Colon (tissue), 2 donors: ENCODE measurements at regions not wholly inside any gene's neighbourhood (a gene's known extent, or its start where the extent isn't known, plus 50 kb on each side); places are given as distances from the start of the nearest gene placed in this dataset.
A peak's percentile ranks its signal among the peaks of the same experiment; 100 is the strongest.
"Not testable (repeated sequence)": the region's sequence is repeated elsewhere in the genome, so short reads cannot be mapped to it uniquely, and the experiment has no call there.

ENCODE experiments used
- FAIRE-seq: peaks from 2 replicates; lab custom pipeline; 2012; peaks lifted over from hg19 to GRCh38; lab: Jason Lieb, UNC
- donor health status: control.
- donor health status: control.

- no peak for FAIRE-seq
Measured at GRCh38 chr4:155032521-155033229, 175.8 kb upstream of the NPY2R start.

GRCh38 chr4:155033604-155034003 is 174.8 kb upstream of the NPY2R start:
- FAIRE-seq: no peak

- FAIRE-seq: no peak
Measured at GRCh38 chr4:155037031-155037430, 171.4 kb upstream of the NPY2R start.

- FAIRE-seq: no peak
Measured at GRCh38 chr4:155038459-155038858, 170.0 kb upstream of the NPY2R start.

GRCh38 chr4:155039162-155039561 is 169.3 kb upstream of the NPY2R start:
- no peak for FAIRE-seq

GRCh38 chr4:155040031-155040430 is 168.4 kb upstream of the NPY2R start:
- no peak for FAIRE-seq

- no peak for FAIRE-seq
Measured at GRCh38 chr4:155042014-155042413, 166.4 kb upstream of the NPY2R start.

- FAIRE-seq: not testable (repeated sequence)
Measured at GRCh38 chr4:155044251-155044650, 164.2 kb upstream of the NPY2R start.

GRCh38 chr4:155047755-155048154 is 160.7 kb upstream of the NPY2R start:
- no peak for FAIRE-seq

GRCh38 chr4:155054042-155054441 is 154.4 kb upstream of the NPY2R start:
- not testable (repeated sequence) for FAIRE-seq

- no peak for FAIRE-seq
Measured at GRCh38 chr4:155060419-155060818, 148.0 kb upstream of the NPY2R start.

GRCh38 chr4:155060873-155061272 is 147.6 kb upstream of the NPY2R start:
- FAIRE-seq: no peak

- FAIRE-seq: no peak
Measured at GRCh38 chr4:155062948-155063347, 145.5 kb upstream of the NPY2R start.

GRCh38 chr4:155064934-155065333 is 143.5 kb upstream of the NPY2R start:
- not testable (repeated sequence) for FAIRE-seq

- FAIRE-seq: peak; percentile 51
Measured at GRCh38 chr4:155066871-155067270, 141.6 kb upstream of the NPY2R start.

GRCh38 chr4:155071962-155072361 is 136.5 kb upstream of the NPY2R start:
- no peak for FAIRE-seq

GRCh38 chr4:155072417-155072816 is 136.0 kb upstream of the NPY2R start:
- no peak for FAIRE-seq

GRCh38 chr4:155073852-155074251 is 134.6 kb upstream of the NPY2R start:
- FAIRE-seq: no peak

GRCh38 chr4:155076256-155076785 is 132.1 kb upstream of the NPY2R start:
- no peak for FAIRE-seq

GRCh38 chr4:155077452-155078229 is 130.8 kb upstream of the NPY2R start:
- FAIRE-seq: no peak

GRCh38 chr4:155079871-155080270 is 128.6 kb upstream of the NPY2R start:
- FAIRE-seq: no peak

GRCh38 chr4:155081222-155081621 is 127.2 kb upstream of the NPY2R start:
- no peak for FAIRE-seq

GRCh38 chr4:155085843-155086530 is 122.4 kb upstream of the NPY2R start:
- FAIRE-seq: no peak
